ENCODE measurements at regions not wholly inside any gene's neighbourhood (a gene's known extent, or its start where the extent isn't known, plus 50 kb on each side); places are given as distances from the start of the nearest gene placed in this dataset.

GRCh38 chr20:52798124-52798523 lies 174.0 kb upstream of the TSHZ2 start:
- ATAC-seq = no peak
- no peak for DNase-seq
- intact Hi-C loops (cut with DNase I, micrococcal nuclease) = no loop called here

GRCh38 chr20:52794853-52795252 lies 177.3 kb upstream of the TSHZ2 start:
- DNase-seq = no peak
- no peak for ATAC-seq
- intact Hi-C loops (cut with DNase I, micrococcal nuclease) = no loop called here

- ATAC-seq (no peak), DNase-seq (no peak)
- intact Hi-C loops (cut with DNase I, micrococcal nuclease) = no loop called here
Observed at GRCh38 chr20:52793339-52793963, 178.7 kb upstream of the TSHZ2 start.

- intact Hi-C loops (cut with DNase I, micrococcal nuclease) = no loop called here
- DNase-seq (no peak), ATAC-seq (no peak)
Observed at GRCh38 chr20:52791091-52791490, 181.1 kb upstream of the TSHZ2 start.

- intact Hi-C loops (cut with DNase I, micrococcal nuclease) = no loop called here
- DNase-seq (no peak), ATAC-seq (no peak)
Observed at GRCh38 chr20:52789716-52790115, 182.4 kb upstream of the TSHZ2 start.

- intact Hi-C loops (cut with DNase I, micrococcal nuclease) = no loop called here
- no peak for DNase-seq
- no peak for ATAC-seq
Observed at GRCh38 chr20:52787962-52788361, 184.2 kb upstream of the TSHZ2 start.

GRCh38 chr20:52787216-52787615 lies 184.9 kb upstream of the TSHZ2 start:
- DNase-seq = no peak
- ATAC-seq = no peak
- intact Hi-C loops (cut with DNase I, micrococcal nuclease) = no loop called here

GRCh38 chr20:52785679-52786078 lies 186.5 kb upstream of the TSHZ2 start:
- DNase-seq = no peak
- no peak for ATAC-seq
- intact Hi-C loops (cut with DNase I, micrococcal nuclease) = no loop called here

- ATAC-seq (no peak), DNase-seq (no peak)
- intact Hi-C loops (cut with DNase I, micrococcal nuclease) = no loop called here
Observed at GRCh38 chr20:52783769-52784168, 188.4 kb upstream of the TSHZ2 start.

GRCh38 chr20:52780462-52780861 lies 191.7 kb upstream of the TSHZ2 start:
- intact Hi-C loops (cut with DNase I, micrococcal nuclease) = no loop called here
- ATAC-seq = no peak
- no peak for DNase-seq

- DNase-seq = no peak
- intact Hi-C loops (cut with DNase I, micrococcal nuclease) = no loop called here
- ATAC-seq = no peak
Observed at GRCh38 chr20:52779125-52779524, 193.0 kb upstream of the TSHZ2 start.

- DNase-seq (no peak), ATAC-seq (no peak)
- intact Hi-C loops (cut with DNase I, micrococcal nuclease) = no loop called here
Observed at GRCh38 chr20:52777171-52777570, 195.0 kb upstream of the TSHZ2 start.

- intact Hi-C loops (cut with DNase I, micrococcal nuclease) = no loop called here
- no peak for ATAC-seq
- DNase-seq = no peak
Observed at GRCh38 chr20:52775786-52776185, 196.4 kb upstream of the TSHZ2 start.

GRCh38 chr20:52768694-52769093 lies 203.5 kb upstream of the TSHZ2 start:
- ATAC-seq (no peak), DNase-seq (no peak)
- intact Hi-C loops (cut with DNase I, micrococcal nuclease) = no loop called here

GRCh38 chr20:52766645-52767435 lies 205.3 kb upstream of the TSHZ2 start:
- ATAC-seq = no peak
- intact Hi-C loops (cut with DNase I, micrococcal nuclease) = no loop called here
- DNase-seq = no peak

GRCh38 chr20:52763321-52763853 lies 208.8 kb upstream of the TSHZ2 start:
- intact Hi-C loops (cut with DNase I, micrococcal nuclease) = no loop called here
- DNase-seq (no peak), ATAC-seq (no peak)

GRCh38 chr20:52761867-52762266 lies 210.3 kb upstream of the TSHZ2 start:
- DNase-seq = no peak

GRCh38 chr20:52760791-52761190 lies 211.4 kb upstream of the TSHZ2 start:
- DNase-seq = no peak
- intact Hi-C loops (cut with DNase I, micrococcal nuclease) = no loop called here
- no peak for ATAC-seq

More at GRCh38 chr20:52761867-52762266, 210.3 kb upstream of the TSHZ2 start:
- intact Hi-C loops (cut with DNase I, micrococcal nuclease) = no loop called here
- ATAC-seq = no peak

- DNase-seq (no peak), ATAC-seq (no peak)
- intact Hi-C loops (cut with DNase I, micrococcal nuclease) = no loop called here
Observed at GRCh38 chr20:52757411-52757810, 214.7 kb upstream of the TSHZ2 start.

GRCh38 chr20:52755744-52756143 lies 216.4 kb upstream of the TSHZ2 start:
- no peak for ATAC-seq
- intact Hi-C loops (cut with DNase I, micrococcal nuclease) = no loop called here
- DNase-seq = no peak

- intact Hi-C loops (cut with DNase I, micrococcal nuclease) = no loop called here
- no peak for ATAC-seq
Observed at GRCh38 chr20:52754366-52754765, 217.8 kb upstream of the TSHZ2 start.

More at GRCh38 chr20:52754366-52754765, 217.8 kb upstream of the TSHZ2 start:
- no peak for DNase-seq

Measured in left colon (tissue), 2 donors.